Kasumi-1 (cell line): ENCODE measurements at regions not wholly inside any gene's neighbourhood (a gene's known extent, or its start where the extent isn't known, plus 50 kb on each side); places are given as distances from the start of the nearest gene placed in this dataset.
"Not testable (repeated sequence)": the region's sequence is repeated elsewhere in the genome, so short reads cannot be mapped to it uniquely, and the experiment has no call there.

Experiments used
- DNase-seq, 2 experiments: peaks; one replicate each; lab custom pipeline; 2025; lab: John Stamatoyannopoulos, UW

DNA sequence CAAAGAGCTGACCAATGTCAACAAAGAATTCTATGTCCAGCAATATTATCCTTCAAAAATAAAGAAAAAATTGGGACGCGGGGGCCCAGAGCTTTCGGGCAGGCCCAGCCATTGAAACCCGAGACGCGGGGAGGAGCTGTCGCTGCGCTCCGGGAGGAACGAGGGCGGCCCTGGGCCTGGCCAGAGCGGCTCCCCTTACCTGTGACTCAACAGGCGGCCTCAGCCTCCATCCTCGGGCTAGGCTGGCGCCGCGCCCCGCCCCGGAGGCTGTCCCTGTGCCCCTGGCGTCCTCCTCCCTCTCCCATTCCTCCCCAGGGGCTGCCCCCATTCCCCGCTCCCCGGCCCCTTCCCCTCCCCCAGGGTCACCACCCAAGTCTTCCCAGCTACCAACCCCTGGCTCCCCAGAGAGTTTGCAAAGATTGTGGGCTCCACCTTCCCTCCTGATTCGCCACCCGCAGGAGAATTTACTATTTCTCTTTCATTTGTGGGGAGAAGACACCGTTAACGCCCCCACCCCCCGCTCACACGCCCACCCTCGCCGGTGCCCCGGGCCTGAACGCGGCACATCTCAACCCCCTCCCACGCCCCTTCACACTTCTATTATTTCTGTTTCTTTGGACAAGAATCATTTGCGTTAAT lies 127.9 kb downstream of the ARRDC4 start:
- DNase-seq = not testable (repeated sequence)

- not testable (repeated sequence) for DNase-seq
Observed at GRCh38 chr15:98089352-98089751, 128.8 kb downstream of the ARRDC4 start.

DNA sequence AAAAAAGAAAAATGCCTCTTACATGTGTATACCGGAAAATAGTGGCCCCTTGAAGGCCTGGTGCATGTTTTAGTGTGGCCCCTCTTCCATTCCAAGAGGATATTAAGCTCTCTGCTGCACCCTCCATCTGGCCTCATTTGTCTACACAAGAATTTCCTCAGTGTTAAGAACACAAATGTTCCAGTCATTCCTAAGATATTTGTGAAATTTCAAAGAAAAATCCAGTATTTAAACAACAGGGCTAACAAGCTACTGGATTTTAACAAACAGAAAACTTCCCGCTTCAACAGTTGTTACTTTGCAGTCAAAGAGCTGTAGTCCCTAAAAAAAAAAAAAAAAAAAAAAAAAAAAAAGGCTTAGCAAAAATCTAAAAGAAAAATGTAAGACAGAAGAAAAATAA lies 137.5 kb downstream of the ARRDC4 start:
- DNase-seq = not testable (repeated sequence)

GRCh38 chr15:98100606-98101005 lies 140.1 kb downstream of the ARRDC4 start:
- DNase-seq = not testable (repeated sequence)

DNA sequence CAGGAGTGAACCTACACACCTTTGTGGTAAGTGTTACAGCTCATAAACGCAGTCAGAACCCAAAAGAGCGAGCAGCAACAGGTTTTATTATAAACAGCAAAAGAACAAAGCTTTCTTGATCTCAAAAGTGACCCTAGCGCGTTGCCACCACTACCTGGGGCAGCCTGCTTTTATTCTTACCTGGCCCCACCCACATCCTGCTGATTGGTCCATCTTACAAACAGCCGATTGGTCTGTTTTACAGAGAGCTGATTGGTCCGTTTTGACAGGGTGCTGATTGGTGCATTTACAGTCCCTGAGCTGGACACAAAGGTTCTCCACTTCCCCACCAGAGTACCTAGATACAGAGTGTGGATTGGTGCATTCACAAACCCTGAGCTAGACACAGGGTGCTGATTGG lies 143.1 kb downstream of the ARRDC4 start:
- DNase-seq = no peak

DNA sequence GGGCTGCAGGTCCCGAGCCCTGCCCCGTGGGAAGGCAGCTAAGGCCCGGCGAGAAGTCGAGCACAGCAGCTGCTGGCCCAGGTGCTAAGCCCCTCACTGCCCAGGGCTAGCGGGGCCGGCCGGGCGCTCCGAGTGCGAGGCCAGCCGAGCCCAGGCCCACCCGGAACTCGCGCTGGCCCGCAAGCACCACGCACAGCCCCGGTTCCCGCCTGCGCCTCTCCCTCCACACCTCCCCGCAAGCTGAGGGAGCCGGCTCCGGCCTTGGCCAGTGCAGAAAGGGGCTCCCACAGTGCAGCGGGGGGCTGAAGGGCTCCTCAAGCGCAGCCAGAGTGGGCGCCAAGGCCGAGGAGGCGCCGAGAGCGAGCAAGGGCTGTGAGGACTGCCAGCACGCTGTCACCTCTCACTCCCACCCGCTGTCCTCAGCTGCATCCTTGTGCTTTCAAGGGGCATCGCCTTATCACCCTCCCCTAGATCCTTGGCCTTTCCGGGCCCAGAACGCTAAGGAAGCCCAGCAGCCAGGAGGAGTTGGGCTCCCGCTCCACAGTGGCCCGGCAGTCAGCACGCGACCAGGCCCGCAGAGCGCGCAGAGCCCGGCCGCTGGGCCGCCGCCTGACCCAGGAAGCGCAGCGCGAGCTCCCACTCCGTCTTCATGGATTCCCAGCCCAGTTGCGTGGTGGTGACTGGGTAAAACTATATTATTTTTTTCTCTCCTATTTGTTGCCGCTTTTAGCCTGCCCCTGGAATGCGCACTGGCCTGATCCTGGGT lies 144.1 kb downstream of the ARRDC4 start:
- not testable (repeated sequence) for DNase-seq

- DNase-seq = not testable (repeated sequence)
Observed at GRCh38 chr15:98106615-98107194, 146.2 kb downstream of the ARRDC4 start.

DNA sequence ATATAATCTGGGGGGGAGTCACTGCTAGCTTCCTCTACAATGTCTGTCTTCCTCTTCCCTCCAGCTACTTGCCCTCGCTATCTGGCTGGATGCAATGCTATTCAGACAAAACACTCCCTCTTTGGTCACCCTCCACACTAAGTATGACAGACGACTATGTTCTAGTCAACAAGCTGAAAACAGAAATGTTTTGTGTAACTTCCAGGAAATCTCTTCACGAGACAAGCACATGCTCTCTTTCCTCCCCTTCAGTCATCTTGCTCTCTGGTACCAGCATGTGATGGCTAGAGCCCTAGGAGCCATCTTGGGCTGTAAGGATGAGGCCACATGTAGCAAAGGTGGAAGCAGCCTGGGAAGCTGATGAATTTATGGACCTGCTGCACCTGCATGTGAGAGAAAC lies 151.3 kb downstream of the ARRDC4 start:
- DNase-seq = no peak

DNA sequence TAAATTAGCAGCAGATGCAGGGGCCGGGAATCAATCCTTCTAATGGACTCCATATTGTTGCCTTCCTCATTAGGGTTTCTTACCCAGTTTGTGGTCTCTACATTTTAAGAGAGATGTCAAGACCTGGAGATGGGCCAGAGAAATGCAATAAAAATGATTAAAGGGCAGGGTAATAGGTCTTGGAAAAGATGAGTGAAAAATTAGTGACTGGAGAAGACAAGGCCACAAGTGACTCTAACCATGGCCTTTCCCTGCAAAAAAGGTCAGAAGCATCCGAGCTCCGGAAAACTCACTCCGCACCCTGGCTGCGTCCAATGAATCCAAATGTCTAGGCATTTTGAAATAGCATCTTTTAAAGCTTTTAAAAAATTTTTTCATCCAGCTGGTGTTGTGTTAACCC lies 152.8 kb downstream of the ARRDC4 start:
- no peak for DNase-seq

DNA sequence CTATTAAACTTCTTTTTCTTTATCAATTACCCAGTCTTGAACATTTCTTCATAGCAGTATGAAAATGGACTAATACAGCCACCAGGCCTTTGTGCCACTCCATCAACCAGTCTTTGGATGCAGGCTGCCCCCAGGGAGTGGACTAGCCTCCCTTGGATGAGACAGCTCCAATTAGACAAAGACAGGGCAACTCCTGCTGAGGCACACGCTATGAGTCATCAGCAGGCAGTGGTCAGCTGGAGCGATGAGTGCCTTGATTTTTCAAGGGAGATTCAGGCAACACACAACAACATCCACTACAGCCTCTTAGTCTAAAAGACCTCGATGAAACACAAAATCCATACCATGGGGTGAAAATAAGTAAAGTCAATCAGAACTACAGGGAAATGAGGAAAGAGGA lies 160.1 kb downstream of the ARRDC4 start:
- no peak for DNase-seq

DNA sequence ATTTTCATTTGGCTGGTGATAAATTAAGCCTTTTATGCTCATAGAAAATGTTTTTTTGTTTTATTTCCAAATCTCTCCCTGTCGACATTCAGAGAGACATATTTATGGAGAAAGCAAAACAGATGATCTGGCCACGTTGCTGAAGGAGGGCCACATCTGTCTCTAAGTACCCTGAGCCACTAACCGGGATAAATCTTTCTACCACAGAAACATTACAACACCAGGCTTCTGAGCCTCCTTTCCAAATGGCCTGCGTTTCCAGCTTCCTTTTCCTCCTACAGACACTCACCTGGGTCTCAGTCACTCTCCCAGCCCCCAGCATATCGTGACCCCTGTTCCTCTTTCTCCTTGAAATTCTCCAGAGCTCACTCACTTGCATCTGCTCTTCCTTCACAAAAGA lies 161.0 kb downstream of the ARRDC4 start:
- DNase-seq = no peak

- no peak for DNase-seq
Observed at GRCh38 chr15:98121957-98122356, 161.5 kb downstream of the ARRDC4 start.

DNA sequence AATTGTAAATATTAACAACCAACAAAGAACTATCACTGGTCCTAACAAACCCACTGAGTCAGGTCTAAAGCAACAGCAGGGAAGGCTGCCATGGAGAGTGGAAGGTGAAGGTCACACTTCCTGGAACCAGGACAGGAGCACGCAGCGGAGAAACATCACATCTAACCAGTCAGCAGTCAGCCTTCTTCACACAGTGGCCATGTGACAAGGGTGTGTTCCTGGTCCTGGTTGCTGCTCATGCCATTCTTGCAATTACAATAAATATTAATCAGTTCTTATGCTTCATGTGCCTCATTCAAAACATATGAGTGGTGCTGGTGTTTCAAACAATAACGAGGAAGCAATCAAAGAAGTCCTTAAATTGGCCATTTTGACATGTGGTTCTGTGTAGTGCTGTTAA lies 162.8 kb downstream of the ARRDC4 start:
- no peak for DNase-seq

DNA sequence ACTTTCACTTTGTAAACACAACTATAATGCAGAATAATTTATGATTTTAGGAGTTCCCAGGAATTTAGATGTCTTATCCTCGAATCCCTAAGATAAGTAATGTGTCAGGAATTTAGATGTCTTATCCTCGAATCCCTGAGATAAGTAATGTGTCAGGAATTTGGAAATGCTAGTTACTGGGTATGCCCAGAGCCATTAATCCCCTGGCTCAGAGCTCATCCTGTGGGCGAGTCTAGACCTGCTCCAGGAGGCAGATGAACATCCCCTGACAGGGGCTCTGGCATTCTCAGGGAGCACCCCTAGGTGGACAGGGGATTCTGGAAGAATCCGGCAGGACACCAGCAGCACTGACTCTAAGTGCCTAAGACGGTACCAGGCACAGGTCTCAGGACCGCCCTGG lies 163.3 kb downstream of the ARRDC4 start:
- DNase-seq = no peak

GRCh38 chr15:98124581-98124980 lies 164.1 kb downstream of the ARRDC4 start:
- DNase-seq = no peak

GRCh38 chr15:98126326-98127085 lies 166.0 kb downstream of the ARRDC4 start:
- no peak for DNase-seq

- no peak for DNase-seq
Observed at GRCh38 chr15:98127586-98127985, 167.1 kb downstream of the ARRDC4 start.

GRCh38 chr15:98131924-98132323 lies 171.4 kb downstream of the ARRDC4 start:
- DNase-seq = no peak

DNA sequence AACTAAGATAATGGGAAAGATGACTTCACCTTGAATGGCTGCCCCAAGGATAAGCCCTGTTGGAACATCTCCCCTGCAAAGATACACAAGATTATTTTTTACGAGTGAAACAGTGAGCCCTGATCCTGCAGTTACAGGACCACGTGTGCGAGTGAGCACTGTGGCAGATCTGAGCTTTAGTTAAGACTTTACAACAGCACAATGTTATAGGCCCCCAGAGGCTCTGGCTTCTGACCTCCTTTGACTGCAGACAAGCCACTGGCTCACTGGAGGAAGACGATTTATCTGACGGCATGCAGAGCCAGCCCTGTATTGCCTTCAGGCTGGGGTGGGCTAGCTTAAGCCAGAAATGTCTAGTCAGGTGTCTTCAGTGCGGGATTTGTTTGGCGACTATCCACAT lies 174.4 kb downstream of the ARRDC4 start:
- no peak for DNase-seq

DNA sequence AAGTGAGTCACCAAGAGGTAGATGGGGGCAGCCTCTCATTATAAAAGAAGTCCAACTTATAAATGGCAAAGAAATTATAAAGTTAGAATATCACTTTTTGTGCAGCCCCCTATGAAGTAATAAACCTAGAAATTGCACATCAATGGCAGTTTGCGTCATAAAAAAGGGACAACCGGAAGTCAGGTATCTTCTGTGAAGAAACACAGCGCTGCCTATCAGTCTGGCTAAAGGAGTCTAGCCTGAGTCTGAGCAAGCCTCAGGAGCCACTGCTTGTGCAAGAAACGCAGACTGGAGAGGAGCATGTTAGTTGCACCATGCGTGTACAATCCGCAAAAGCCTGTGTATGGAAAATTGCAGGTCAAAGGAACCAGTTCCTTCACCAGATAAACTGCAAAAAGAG lies 178.4 kb downstream of the ARRDC4 start:
- no peak for DNase-seq

DNA sequence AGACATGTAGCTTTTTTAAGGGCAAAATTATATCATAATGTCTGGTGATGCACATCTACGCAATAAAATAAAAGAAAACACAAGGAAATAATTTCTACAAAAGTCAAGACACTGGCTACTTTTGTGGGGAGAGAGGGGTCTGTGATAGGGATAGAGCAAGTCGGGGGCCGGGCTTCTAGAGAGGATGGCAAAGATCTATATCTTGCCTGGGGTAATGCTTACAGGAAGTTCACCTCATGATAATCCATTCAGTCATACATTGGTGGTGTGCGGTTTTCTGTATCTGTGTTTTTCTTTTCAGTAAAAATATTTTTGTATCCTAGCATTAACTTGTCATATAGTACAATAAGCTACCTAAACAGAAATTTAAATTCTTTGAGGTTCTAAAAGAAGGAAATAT lies 178.8 kb downstream of the ARRDC4 start:
- DNase-seq = no peak

DNA sequence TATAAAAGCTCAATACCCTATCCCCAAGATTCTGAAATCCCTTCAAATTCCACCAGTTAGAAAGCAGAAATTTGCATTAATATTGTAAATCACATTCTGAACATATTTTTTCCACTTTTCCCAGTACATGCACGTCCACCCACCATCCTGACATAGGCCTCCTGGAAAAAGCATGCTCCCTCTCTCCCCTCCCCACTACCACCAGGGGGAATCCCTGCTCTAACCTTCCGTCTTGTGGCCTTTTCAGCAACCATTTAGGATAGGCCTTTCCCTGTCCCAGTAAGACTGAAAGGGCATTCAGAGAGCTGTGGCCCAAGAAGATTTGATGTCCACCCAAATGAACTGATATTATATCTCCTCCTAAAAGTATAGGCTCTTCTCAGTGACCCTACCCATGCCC lies 182.1 kb downstream of the ARRDC4 start:
- no peak for DNase-seq

DNA sequence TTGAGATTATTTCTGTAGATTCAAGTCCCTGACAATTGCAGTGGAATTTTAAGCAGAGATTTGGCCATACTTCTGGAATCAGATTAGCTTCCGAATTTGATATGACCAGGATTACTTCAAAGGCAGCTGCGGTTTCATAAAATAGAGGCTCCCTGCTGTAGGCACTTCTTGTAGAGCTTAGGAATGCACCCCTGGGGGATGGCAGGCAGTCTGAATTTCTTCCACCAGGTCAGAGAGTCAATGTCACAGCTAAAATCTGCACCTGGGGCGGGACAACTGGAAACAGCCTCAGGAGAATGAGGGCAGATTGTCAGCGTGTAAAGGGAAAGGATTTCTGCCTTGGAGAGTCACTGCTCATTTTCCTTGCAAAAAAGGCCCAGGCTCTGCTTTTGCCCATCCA lies 182.6 kb downstream of the ARRDC4 start:
- no peak for DNase-seq
